ENCODE measurements at regions not wholly inside any gene's neighbourhood (a gene's known extent, or its start where the extent isn't known, plus 50 kb on each side); places are given as distances from the start of the nearest gene placed in this dataset.

- no peak for TF ChIP-seq BCLAF1 (IDR thresholded peaks at IDR 0.05; ENCODE audit: borderline replicate concordance in 1 of 2, control insufficient read depth in 1 of 2, low read depth in 2 of 2, low read length in 1 of 2)
- no peak for TF ChIP-seq ILK (tag; IDR thresholded peaks at IDR 0.05; ENCODE audit: borderline replicate concordance, low read depth)
- TF ChIP-seq PTTG1 (tag; IDR thresholded peaks at IDR 0.05; ENCODE audit: low read depth): no peak
- peak in 1 of 2 experiments; percentile 57; a peak in 1 of 4 replicates for TF ChIP-seq ZNF639 (CRISPR knock-in tag; conservative IDR thresholded peaks at IDR 0.05 in 1 of 2, IDR thresholded peaks at IDR 0.05 in 1 of 2)
- no peak for TF ChIP-seq MIER1 (IDR thresholded peaks at IDR 0.05; ENCODE audit: low read depth)
- no peak for TF ChIP-seq ZNF561 (CRISPR knock-in tag; conservative IDR thresholded peaks at IDR 0.05)
- TF ChIP-seq PATZ1 (CRISPR knock-in tag; IDR thresholded peaks at IDR 0.05; ENCODE audit: borderline replicate concordance): no peak
- TF ChIP-seq KLF10 (CRISPR knock-in tag; IDR thresholded peaks at IDR 0.05): no peak
- TF ChIP-seq GTF2E2 (tag; IDR thresholded peaks at IDR 0.05): no peak
- no peak for TF ChIP-seq ZBTB33 (CRISPR knock-in tag; IDR thresholded peaks at IDR 0.05)
- TF ChIP-seq ZNF589 (CRISPR knock-in tag; IDR thresholded peaks at IDR 0.05; ENCODE audit: low read depth): 0 out of 2 replicates have a peak, but pooled peaks have one; percentile 21
- TF ChIP-seq ZBTB17 (CRISPR knock-in tag; IDR thresholded peaks at IDR 0.05): peak; percentile 59; the same call in 1 of the 2 replicates
- TF ChIP-seq MCM7 (IDR thresholded peaks at IDR 0.05): no peak
- no peak for TF ChIP-seq ZNF212 (CRISPR knock-in tag; IDR thresholded peaks at IDR 0.05)
- TF ChIP-seq VEZF1 (CRISPR knock-in tag; IDR thresholded peaks at IDR 0.05): peak; percentile 39
Measured at GRCh38 chr12:114952573-114953271, 268.7 kb upstream of the TBX3 start (continued).

All from K562 (cell line).